ENCODE measurements at regions not wholly inside any gene's neighbourhood (a gene's known extent, or its start where the extent isn't known, plus 50 kb on each side); places are given as distances from the start of the nearest gene placed in this dataset.

GRCh38 chr2:41911033-41911432 is 136.8 kb upstream of the PKDCC start:
- peaks cover 16% of the 10 kb centered on the region for H3K27me3 Mint-ChIP-seq (ENCODE audit: insufficient read depth)

DNA sequence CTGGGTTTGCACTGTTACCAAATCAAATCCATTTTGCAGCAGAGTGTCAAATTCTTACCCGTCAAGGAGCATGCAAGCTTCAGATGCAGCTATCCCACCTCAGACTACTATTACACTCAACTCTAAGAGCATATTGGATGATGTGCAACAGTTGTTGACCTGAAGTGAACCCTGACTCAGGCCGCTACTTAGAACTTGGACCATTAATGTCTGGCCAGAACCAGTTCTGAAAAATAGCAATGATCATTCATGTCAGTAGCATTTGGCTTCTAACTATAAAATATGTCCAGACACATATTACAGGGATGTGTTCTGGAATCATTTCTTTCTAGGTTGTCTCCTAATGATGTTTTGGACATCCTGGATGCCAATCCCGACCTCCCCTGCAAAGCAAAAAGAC is 135.5 kb upstream of the PKDCC start:
- DNase-seq (ENCODE audit: low spot score) = no peak
- Mint-ChIP-seq H3K4me3 (no peak overlapping the region), H3K36me3 (ENCODE audit: low read depth) (no peaks in the 10 kb centered on the region), H3K27ac (no peak overlapping the region), H3K9me3 (no peaks in the 10 kb centered on the region), H3K4me1 (ENCODE audit: low read depth) (no peaks in the 10 kb centered on the region), H3K27me3 (ENCODE audit: insufficient read depth) (peaks cover 15% of the 10 kb centered on the region)
- intact Hi-C loops (cut with micrococcal nuclease) = no loop called here

More at GRCh38 chr2:41911033-41911432, 136.8 kb upstream of the PKDCC start:
- Mint-ChIP-seq H3K9me3 (no peaks in the 10 kb centered on the region), H3K4me1 (ENCODE audit: low read depth) (no peaks in the 10 kb centered on the region), H3K27ac (no peak overlapping the region), H3K36me3 (ENCODE audit: low read depth) (no peaks in the 10 kb centered on the region), H3K4me3 (no peak overlapping the region)
- intact Hi-C loops (cut with micrococcal nuclease) = no loop called here
- DNase-seq (ENCODE audit: low spot score) = no peak

DNA sequence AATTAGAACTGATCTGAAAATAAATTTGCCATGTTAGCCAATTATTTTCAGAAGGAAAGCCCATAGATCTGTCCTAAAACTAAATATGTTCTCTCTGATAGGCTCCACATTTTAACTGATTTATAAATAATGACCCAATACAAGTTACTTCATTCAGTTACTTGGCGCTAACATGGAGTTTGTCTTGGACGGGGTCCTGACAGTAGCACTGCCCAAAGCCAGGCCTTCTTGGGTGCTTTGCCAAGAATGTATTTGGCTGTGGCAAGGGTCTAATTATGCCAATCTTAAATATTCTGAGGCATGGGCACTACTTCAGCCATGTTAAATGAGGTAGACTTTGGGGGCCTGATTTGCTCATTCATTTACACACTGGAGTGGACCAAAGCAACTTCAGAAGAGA is 135.0 kb upstream of the PKDCC start:
- peaks cover 15% of the 10 kb centered on the region for H3K27me3 Mint-ChIP-seq (ENCODE audit: insufficient read depth)

GRCh38 chr2:41913311-41913710 is 134.5 kb upstream of the PKDCC start:
- Mint-ChIP-seq H3K27ac (no peak overlapping the region), H3K27me3 (ENCODE audit: insufficient read depth) (peaks cover 15% of the 10 kb centered on the region), H3K4me3 (no peak overlapping the region), H3K9me3 (no peaks in the 10 kb centered on the region), H3K36me3 (ENCODE audit: low read depth) (no peaks in the 10 kb centered on the region), H3K4me1 (ENCODE audit: low read depth) (no peaks in the 10 kb centered on the region)
- DNase-seq (ENCODE audit: low spot score) = no peak
- intact Hi-C loops (cut with micrococcal nuclease) = no loop called here

More for the DNA sequence above, 135.0 kb upstream of the PKDCC start:
- intact Hi-C loops (cut with micrococcal nuclease) = no loop called here
- Mint-ChIP-seq H3K36me3 (ENCODE audit: low read depth) (no peaks in the 10 kb centered on the region), H3K27ac (no peak overlapping the region), H3K9me3 (no peaks in the 10 kb centered on the region), H3K4me3 (no peak overlapping the region), H3K4me1 (ENCODE audit: low read depth) (no peaks in the 10 kb centered on the region)
- no peak for DNase-seq (ENCODE audit: low spot score)

DNA sequence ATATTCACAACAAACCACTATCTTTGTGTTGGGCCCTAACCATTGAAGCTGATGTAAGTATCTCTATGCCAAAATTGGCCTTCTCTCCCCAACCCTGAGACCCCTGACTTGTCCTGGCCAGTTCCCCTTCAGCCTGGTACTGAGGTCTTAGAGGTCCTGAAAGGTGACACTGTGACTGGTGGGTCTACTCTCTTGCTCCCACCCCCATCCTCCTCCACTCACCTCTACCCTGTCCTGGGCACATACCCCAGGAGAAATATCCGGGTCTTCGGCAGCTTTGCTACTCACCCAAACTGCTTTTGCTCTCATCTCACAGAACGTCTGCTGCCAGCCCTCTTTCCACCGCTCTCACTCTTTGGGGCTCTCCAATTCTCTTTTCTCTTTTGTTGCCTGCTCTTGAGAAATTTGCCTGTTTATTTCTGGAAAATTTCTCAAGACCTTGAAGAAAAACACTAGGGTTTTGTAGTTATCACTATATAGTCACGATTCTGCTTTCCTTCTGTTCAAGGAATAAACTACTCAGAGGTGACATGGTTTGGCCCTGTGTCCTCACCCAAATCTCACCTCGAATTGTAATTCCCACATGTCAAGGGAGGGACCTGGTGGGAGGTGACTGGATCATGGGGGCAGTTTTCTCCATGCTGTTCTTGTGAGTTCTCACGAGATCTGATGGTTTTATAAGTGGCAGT is 133.8 kb upstream of the PKDCC start:
- peaks cover 11% of the 10 kb centered on the region for H3K27me3 Mint-ChIP-seq (ENCODE audit: insufficient read depth)
- no peak overlapping the region for H3K27ac Mint-ChIP-seq
- no peak for DNase-seq (ENCODE audit: low spot score)
- intact Hi-C loops (cut with micrococcal nuclease) = no loop called here
- no peaks in the 10 kb centered on the region for H3K36me3 Mint-ChIP-seq (ENCODE audit: low read depth)
- no peaks in the 10 kb centered on the region for H3K4me1 Mint-ChIP-seq (ENCODE audit: low read depth)
- H3K4me3 Mint-ChIP-seq = no peak overlapping the region
- H3K9me3 Mint-ChIP-seq = no peaks in the 10 kb centered on the region

- H3K27me3 Mint-ChIP-seq (ENCODE audit: insufficient read depth) = peaks cover 11% of the 10 kb centered on the region
- no peaks in the 10 kb centered on the region for H3K4me1 Mint-ChIP-seq (ENCODE audit: low read depth)
- intact Hi-C loops (cut with micrococcal nuclease) = no loop called here
- no peak overlapping the region for H3K27ac Mint-ChIP-seq
- no peaks in the 10 kb centered on the region for H3K9me3 Mint-ChIP-seq
- H3K36me3 Mint-ChIP-seq (ENCODE audit: low read depth) = no peaks in the 10 kb centered on the region
- H3K4me3 Mint-ChIP-seq = no peak overlapping the region
- DNase-seq (ENCODE audit: low spot score) = no peak
Observed at GRCh38 chr2:41914936-41915335, 132.9 kb upstream of the PKDCC start.

DNA sequence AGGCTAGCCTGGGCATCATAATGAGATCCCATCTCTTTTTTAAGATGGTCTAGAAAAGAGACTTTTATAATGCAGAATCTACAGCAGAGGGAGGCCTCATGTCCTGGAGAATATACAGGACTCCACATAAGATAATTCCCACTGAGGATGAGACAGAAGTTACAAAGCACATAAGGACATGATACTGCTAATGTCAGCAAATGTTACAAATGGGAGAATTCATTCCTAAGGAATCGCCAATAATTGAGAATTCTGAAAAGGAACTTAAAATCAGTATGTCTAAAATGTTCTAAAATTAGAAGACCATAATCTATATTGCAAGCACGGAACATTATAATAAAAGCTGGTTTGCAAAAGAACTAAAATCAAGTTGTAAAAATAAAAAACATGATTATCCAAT is 131.6 kb upstream of the PKDCC start:
- peaks cover 11% of the 10 kb centered on the region for H3K27me3 Mint-ChIP-seq (ENCODE audit: insufficient read depth)
- intact Hi-C loops (cut with micrococcal nuclease) = no loop called here
- no peak overlapping the region for H3K27ac Mint-ChIP-seq
- no peaks in the 10 kb centered on the region for H3K9me3 Mint-ChIP-seq
- no peak for DNase-seq (ENCODE audit: low spot score)
- no peaks in the 10 kb centered on the region for H3K4me1 Mint-ChIP-seq (ENCODE audit: low read depth)
- no peaks in the 10 kb centered on the region for H3K36me3 Mint-ChIP-seq (ENCODE audit: low read depth)
- no peak overlapping the region for H3K4me3 Mint-ChIP-seq

DNA sequence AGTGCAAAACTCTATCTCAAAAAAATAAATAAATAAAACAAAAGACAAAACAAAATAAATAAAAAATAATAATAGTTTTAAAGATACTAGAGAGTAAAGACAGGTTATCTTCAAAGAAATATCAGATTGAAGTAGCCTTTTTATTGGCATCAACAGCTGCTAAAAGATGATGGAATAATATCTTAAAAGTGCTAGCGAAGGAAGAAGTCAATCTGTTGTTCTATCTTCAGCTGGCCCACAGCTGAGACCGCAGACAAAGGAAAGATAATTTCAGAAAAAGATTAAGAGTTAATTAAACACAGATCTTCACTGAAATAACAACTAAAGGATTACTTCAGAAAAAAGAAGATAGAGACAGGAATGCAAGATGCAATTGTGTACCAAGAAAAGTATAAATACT is 130.2 kb upstream of the PKDCC start:
- Mint-ChIP-seq H3K4me1 (ENCODE audit: low read depth) (no peaks in the 10 kb centered on the region), H3K9me3 (no peaks in the 10 kb centered on the region), H3K27me3 (ENCODE audit: insufficient read depth) (peaks cover 13% of the 10 kb centered on the region), H3K36me3 (ENCODE audit: low read depth) (no peaks in the 10 kb centered on the region), H3K4me3 (no peak overlapping the region), H3K27ac (no peak overlapping the region)
- intact Hi-C loops (cut with micrococcal nuclease) = no loop called here
- DNase-seq (ENCODE audit: low spot score) = no peak

GRCh38 chr2:41919135-41919534 is 128.7 kb upstream of the PKDCC start:
- no peak overlapping the region for H3K4me3 Mint-ChIP-seq
- peaks cover 12% of the 10 kb centered on the region for H3K27me3 Mint-ChIP-seq (ENCODE audit: insufficient read depth)
- DNase-seq (ENCODE audit: low spot score) = no peak
- no peak overlapping the region for H3K27ac Mint-ChIP-seq
- no peaks in the 10 kb centered on the region for H3K9me3 Mint-ChIP-seq
- intact Hi-C loops (cut with micrococcal nuclease) = no loop called here
- H3K36me3 Mint-ChIP-seq (ENCODE audit: low read depth) = no peaks in the 10 kb centered on the region
- H3K4me1 Mint-ChIP-seq (ENCODE audit: low read depth) = no peaks in the 10 kb centered on the region

DNA sequence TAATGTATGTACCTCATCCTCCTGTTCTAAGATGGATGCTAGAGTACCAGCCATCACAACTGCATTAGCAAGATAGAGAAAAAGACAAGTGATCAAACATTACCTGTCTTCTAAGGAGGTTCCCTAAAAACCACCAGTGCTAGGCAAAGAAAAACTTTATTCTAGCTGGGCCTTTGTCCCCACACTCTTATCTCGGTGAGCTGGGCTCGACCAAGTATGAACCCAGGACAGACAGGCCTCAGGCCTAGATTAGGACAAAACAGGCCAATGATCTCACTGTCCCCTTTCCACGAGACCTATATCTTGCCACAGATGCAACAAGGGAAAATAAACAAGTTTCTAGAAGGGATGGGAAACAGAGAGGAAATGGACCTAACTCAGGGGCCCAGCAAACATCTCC is 127.6 kb upstream of the PKDCC start:
- Mint-ChIP-seq H3K9me3 (peaks cover 5% of the 10 kb centered on the region), H3K27ac (no peak overlapping the region), H3K4me1 (ENCODE audit: low read depth) (no peaks in the 10 kb centered on the region), H3K27me3 (ENCODE audit: insufficient read depth) (peaks cover 7% of the 10 kb centered on the region), H3K36me3 (ENCODE audit: low read depth) (no peaks in the 10 kb centered on the region), H3K4me3 (no peak overlapping the region)
- intact Hi-C loops (cut with micrococcal nuclease) = no loop called here
- no peak for DNase-seq (ENCODE audit: low spot score)

- H3K36me3 Mint-ChIP-seq (ENCODE audit: low read depth) = no peaks in the 10 kb centered on the region
- peaks cover 3% of the 10 kb centered on the region for H3K27me3 Mint-ChIP-seq (ENCODE audit: insufficient read depth)
- H3K4me3 Mint-ChIP-seq = no peak overlapping the region
- DNase-seq (ENCODE audit: low spot score) = no peak
- H3K9me3 Mint-ChIP-seq = peaks cover 9% of the 10 kb centered on the region
- no peaks in the 10 kb centered on the region for H3K4me1 Mint-ChIP-seq (ENCODE audit: low read depth)
- intact Hi-C loops (cut with micrococcal nuclease) = no loop called here
- no peak overlapping the region for H3K27ac Mint-ChIP-seq
Observed at GRCh38 chr2:41920812-41921211, 127.0 kb upstream of the PKDCC start.

GRCh38 chr2:41922177-41922576 is 125.6 kb upstream of the PKDCC start:
- H3K27ac Mint-ChIP-seq = no peak overlapping the region
- no peak for DNase-seq (ENCODE audit: low spot score)
- intact Hi-C loops (cut with micrococcal nuclease) = no loop called here
- H3K4me1 Mint-ChIP-seq (ENCODE audit: low read depth) = no peaks in the 10 kb centered on the region
- H3K36me3 Mint-ChIP-seq (ENCODE audit: low read depth) = no peaks in the 10 kb centered on the region
- H3K4me3 Mint-ChIP-seq = no peak overlapping the region
- H3K27me3 Mint-ChIP-seq (ENCODE audit: insufficient read depth) = peaks cover 3% of the 10 kb centered on the region
- H3K9me3 Mint-ChIP-seq = peaks cover 9% of the 10 kb centered on the region

DNA sequence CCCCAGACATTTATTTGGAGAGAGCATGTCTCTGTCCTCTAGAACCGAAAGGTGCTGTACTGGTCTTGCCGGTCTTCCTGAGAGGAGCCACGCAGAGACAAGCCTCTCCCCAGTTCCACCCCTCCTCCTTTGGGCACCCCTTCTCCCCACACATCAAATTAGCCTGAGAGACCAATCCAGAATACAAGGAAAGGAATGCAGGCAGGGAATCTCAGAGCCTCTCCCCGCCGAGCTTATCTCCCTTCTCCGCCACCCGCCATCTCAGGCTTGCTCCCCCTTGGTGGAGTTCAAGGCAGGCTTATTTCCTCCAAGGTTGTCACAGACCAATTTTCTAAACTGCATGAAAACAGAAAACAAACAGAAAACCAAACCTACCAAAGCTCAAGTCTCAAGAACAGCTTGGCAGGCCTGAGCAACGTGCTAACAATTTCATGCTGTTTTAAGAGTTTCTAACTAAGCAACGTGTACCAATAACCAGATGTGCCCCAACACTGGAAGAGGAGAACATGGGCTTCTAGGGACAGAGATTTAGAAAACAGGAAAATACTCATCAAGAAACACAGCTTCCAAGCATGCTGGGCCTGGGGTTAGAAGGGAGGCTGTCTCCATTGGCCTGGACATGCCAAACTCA is 124.5 kb upstream of the PKDCC start:
- Mint-ChIP-seq H3K27ac (no peak overlapping the region), H3K9me3 (peaks cover 9% of the 10 kb centered on the region), H3K27me3 (ENCODE audit: insufficient read depth) (peaks cover 3% of the 10 kb centered on the region), H3K36me3 (ENCODE audit: low read depth) (no peaks in the 10 kb centered on the region), H3K4me1 (ENCODE audit: low read depth) (no peaks in the 10 kb centered on the region), H3K4me3 (no peak overlapping the region)
- DNase-seq (ENCODE audit: low spot score) = no peak
- intact Hi-C loops (cut with micrococcal nuclease) = no loop called here

GRCh38 chr2:41924024-41924423 is 123.8 kb upstream of the PKDCC start:
- Mint-ChIP-seq H3K36me3 (ENCODE audit: low read depth) (no peaks in the 10 kb centered on the region), H3K4me1 (ENCODE audit: low read depth) (no peaks in the 10 kb centered on the region), H3K9me3 (peaks cover 9% of the 10 kb centered on the region), H3K27me3 (ENCODE audit: insufficient read depth) (peaks cover 3% of the 10 kb centered on the region), H3K27ac (no peak overlapping the region), H3K4me3 (no peak overlapping the region)
- intact Hi-C loops (cut with micrococcal nuclease) = no loop called here
- DNase-seq (ENCODE audit: low spot score) = no peak

Measured in activated T-helper 1 cell treated with anti-CD3 and anti-CD28 coated beads, Interleukin-12 subunit alpha, Interleukin-12 subunit beta, Interleukin-2, Interleukin-4 antibody, amounts not matched to agents 30 ng/mL and 10 ng/mL and 1 ng/mL, durations not matched to agents 14 hours and 24 hours and 36 hours (primary cell).